CD14-positive monocyte (primary cell): ENCODE measurements at regions not wholly inside any gene's neighbourhood (a gene's known extent, or its start where the extent isn't known, plus 50 kb on each side); places are given as distances from the start of the nearest gene placed in this dataset.

Experiments
- DNase-seq, 3 donors: peaks; one replicate each; pipeline ENCODE4 v3.0.0-alpha.2; 2011 to 2022
- H2AFZ ChIP-seq: 2 replicates; pipeline ENCODE4 v1.6.0; 2012; ENCODE audit warnings: mild to moderate bottlenecking, low read depth, low read length, inconsistent platforms; ENCODE audit not compliant: insufficient read depth, poor library complexity, severe bottlenecking
- H3K27ac ChIP-seq, 2 donors: 1 replicate in 1 of 2; 2 replicates in 1 of 2; pipeline ENCODE4 v1.5.1; 2012 to 2013; ENCODE audit warnings: low read length in 2 of 2, control low read depth in 1 of 2, inconsistent platforms in 1 of 2, low read depth in 1 of 2, mild to moderate bottlenecking in 1 of 2
- H3K27me3 ChIP-seq, 2 donors: one replicate each; pipeline versions ENCODE4 v1.6.0 to v1.6.1; 2011 to 2013; ENCODE audit warnings: low read length in 2 of 2; ENCODE audit not compliant: control insufficient read depth in 2 of 2, insufficient read depth in 2 of 2
- H3K36me3 ChIP-seq, 2 donors: replicated peaks in 1 of 2; 1 replicate in 1 of 2; 2 replicates in 1 of 2; pipeline versions ENCODE4 v1.5.1 to v1.6.1; 2012 to 2013; ENCODE audit warnings: low read length in 2 of 2, control low read depth in 1 of 2, inconsistent platforms in 1 of 2, mild to moderate bottlenecking in 1 of 2; ENCODE audit not compliant: insufficient read depth in 2 of 2, control insufficient read depth in 1 of 2
- H3K4me1 ChIP-seq, 2 donors: 1 replicate in 1 of 2; 2 replicates in 1 of 2; pipeline versions ENCODE4 v1.5.1 to v1.6.1; 2012 to 2013; ENCODE audit warnings: low read length in 2 of 2, control low read depth in 1 of 2, inconsistent platforms in 1 of 2, mild to moderate bottlenecking in 1 of 2, moderate library complexity in 1 of 2; ENCODE audit not compliant: insufficient read depth in 2 of 2, control insufficient read depth in 1 of 2
- H3K4me2 ChIP-seq: replicated peaks from 2 replicates; pipeline ENCODE3; 2012; ENCODE audit warnings: low read length, moderate library complexity, mild to moderate bottlenecking; ENCODE audit not compliant: poor library complexity, severe bottlenecking; ENCODE audit errors: extremely low read depth
- H3K4me3 ChIP-seq, 3 experiments: fragments of 200-600 bp in 1 of 3; sonication (generic) in 1 of 3; replicated peaks in 1 of 3; 1 replicate in 2 of 3; 2 replicates in 1 of 3; pipeline ENCODE4 v1.5.1; 2011 to 2013; ENCODE audit warnings: low read length in 3 of 3, mild to moderate bottlenecking in 3 of 3, control low read depth in 2 of 3, low read depth in 2 of 3, inconsistent platforms in 1 of 3, moderate library complexity in 1 of 3
- H3K79me2 ChIP-seq: 2 replicates; pipeline ENCODE4 v1.6.0; 2012; ENCODE audit warnings: mild to moderate bottlenecking, control low read depth, inconsistent platforms, low read length, moderate library complexity; ENCODE audit not compliant: insufficient read depth
- H3K9ac ChIP-seq: 2 replicates; pipeline ENCODE4 v1.6.0; 2017; ENCODE audit warnings: low read length, mild to moderate bottlenecking; ENCODE audit not compliant: insufficient read depth, poor library complexity, severe bottlenecking
- H3K9me3 ChIP-seq, 2 donors: replicated peaks in 1 of 2; 1 replicate in 1 of 2; 2 replicates in 1 of 2; pipeline versions ENCODE4 v1.5.1 to v1.6.1; 2012 to 2013; ENCODE audit warnings: low read length in 2 of 2, control low read depth in 1 of 2; ENCODE audit not compliant: control insufficient read depth in 1 of 2, insufficient read depth in 1 of 2
- H4K20me1 ChIP-seq: 2 replicates; pipeline ENCODE4 v1.6.0; 2012; ENCODE audit warnings: mild to moderate bottlenecking, low read length, control low read depth, moderate library complexity; ENCODE audit not compliant: insufficient read depth
- H3K27ac Mint-ChIP-seq, 7 donors: one replicate each; pipeline ENCODE4 v1.8.0; 2020; ENCODE audit warnings: mild to moderate bottlenecking in 7 of 7, mixed read lengths in 7 of 7, moderate library complexity in 6 of 7, inconsistent platforms in 2 of 7
- H3K27me3 Mint-ChIP-seq, 3 donors: one replicate each; pipeline ENCODE4 v1.8.0; 2021 to 2022; ENCODE audit warnings: low read depth in 3 of 3, mild to moderate bottlenecking in 3 of 3, mixed read lengths in 3 of 3, moderate library complexity in 3 of 3, inconsistent platforms in 1 of 3
- H3K36me3 Mint-ChIP-seq, 2 donors: one replicate each; pipeline ENCODE4 v1.8.0; 2020; ENCODE audit warnings: mixed read lengths in 2 of 2, inconsistent platforms in 1 of 2, mild to moderate bottlenecking in 1 of 2
- H3K4me1 Mint-ChIP-seq: one replicate; pipeline ENCODE4 v1.8.0; 2020; ENCODE audit warnings: mild to moderate bottlenecking, mixed read lengths
- H3K4me3 Mint-ChIP-seq, 2 donors: one replicate each; pipeline ENCODE4 v1.8.0; 2020; ENCODE audit warnings: mild to moderate bottlenecking in 2 of 2, mixed read lengths in 2 of 2, moderate library complexity in 1 of 2
- H3K9me3 Mint-ChIP-seq, 7 donors: one replicate each; pipeline ENCODE4 v1.8.0; 2020 to 2022; ENCODE audit warnings: mixed read lengths in 7 of 7, mild to moderate bottlenecking in 6 of 7, moderate library complexity in 6 of 7, inconsistent platforms in 2 of 7
- WGBS: methylation state at CpG from one replicate; pipeline ENCODE4 v1.1.5; 2013; ENCODE audit warnings: missing lambda C conversion rate; ENCODE audit not compliant: insufficient coverage; 5-methylcytosine and 5-hydroxymethylcytosine counted together
- intact Hi-C, 2 donors: fragments of 100-400 bp; cut with micrococcal nuclease; formaldehyde crosslinking; loops; one replicate each; pipeline versions ENCODE4 v1.15.0 to v1.15.1; 2023
- TF ChIP-seq, protein P1 (sequence below): fragments of 200-600 bp; IDR thresholded peaks from one replicate; pipeline ENCODE4 v1.8.0; 2022; ENCODE audit warnings: antibody characterized with exemption, mild to moderate bottlenecking

DNA sequence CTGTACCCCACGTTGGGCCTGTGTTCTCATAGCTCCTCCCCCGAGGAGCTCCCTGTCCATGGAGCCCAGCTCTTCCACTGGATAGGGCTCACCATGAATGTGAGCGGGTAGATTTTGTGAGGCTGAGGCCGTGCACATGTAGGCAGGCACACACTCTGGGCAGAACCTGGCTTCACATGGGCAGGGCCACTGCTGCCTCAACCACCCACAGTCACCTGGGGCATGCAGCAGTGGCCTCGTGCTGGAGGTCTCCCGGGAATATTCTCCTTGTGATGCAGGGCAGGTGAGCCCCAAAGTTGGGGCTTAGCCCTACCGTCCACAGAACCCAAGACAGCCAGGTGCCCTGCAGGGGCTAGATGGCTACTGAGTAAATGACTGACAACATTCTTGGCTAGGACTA is 116.6 kb downstream of the TMEM130 start:
- Histone ChIP-seq H3K9me3 (no peaks in the 10 kb centered on the region), H3K27ac (no peak overlapping the region), H3K4me1 (no peaks in the 10 kb centered on the region), H2AFZ (no peak overlapping the region), H3K27me3 (no peaks in the 10 kb centered on the region), H3K9ac (no peak overlapping the region), H3K4me3 (no peak overlapping the region), H4K20me1 (no peaks in the 10 kb centered on the region), H3K36me3 (no peaks in the 10 kb centered on the region), H3K4me2 (no peak overlapping the region), H3K79me2 (no peaks in the 10 kb centered on the region)
- H3K4me1 Mint-ChIP-seq, result no peaks in the 10 kb centered on the region
- DNase-seq, result no peak
- intact Hi-C loops, result no loop called here
- peaks cover 0 to 5% (median 0%) of the 10 kb centered on the region in 7 donors for H3K9me3 Mint-ChIP-seq
- peak overlapping the region in 1 of 7 donors; percentile 24 for H3K27ac Mint-ChIP-seq
- H3K4me3 Mint-ChIP-seq, result no peak overlapping the region
- WGBS, result 96% methylated on average over 7 of the region's 7 CpGs
- peaks cover 3 to 7% (median 4%) of the 10 kb centered on the region in 3 donors for H3K27me3 Mint-ChIP-seq
- H3K36me3 Mint-ChIP-seq, result no peaks in the 10 kb centered on the region
- TF ChIP-seq, protein P1, sequence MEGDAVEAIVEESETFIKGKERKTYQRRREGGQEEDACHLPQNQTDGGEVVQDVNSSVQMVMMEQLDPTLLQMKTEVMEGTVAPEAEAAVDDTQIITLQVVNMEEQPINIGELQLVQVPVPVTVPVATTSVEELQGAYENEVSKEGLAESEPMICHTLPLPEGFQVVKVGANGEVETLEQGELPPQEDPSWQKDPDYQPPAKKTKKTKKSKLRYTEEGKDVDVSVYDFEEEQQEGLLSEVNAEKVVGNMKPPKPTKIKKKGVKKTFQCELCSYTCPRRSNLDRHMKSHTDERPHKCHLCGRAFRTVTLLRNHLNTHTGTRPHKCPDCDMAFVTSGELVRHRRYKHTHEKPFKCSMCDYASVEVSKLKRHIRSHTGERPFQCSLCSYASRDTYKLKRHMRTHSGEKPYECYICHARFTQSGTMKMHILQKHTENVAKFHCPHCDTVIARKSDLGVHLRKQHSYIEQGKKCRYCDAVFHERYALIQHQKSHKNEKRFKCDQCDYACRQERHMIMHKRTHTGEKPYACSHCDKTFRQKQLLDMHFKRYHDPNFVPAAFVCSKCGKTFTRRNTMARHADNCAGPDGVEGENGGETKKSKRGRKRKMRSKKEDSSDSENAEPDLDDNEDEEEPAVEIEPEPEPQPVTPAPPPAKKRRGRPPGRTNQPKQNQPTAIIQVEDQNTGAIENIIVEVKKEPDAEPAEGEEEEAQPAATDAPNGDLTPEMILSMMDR, result no peak

DNA sequence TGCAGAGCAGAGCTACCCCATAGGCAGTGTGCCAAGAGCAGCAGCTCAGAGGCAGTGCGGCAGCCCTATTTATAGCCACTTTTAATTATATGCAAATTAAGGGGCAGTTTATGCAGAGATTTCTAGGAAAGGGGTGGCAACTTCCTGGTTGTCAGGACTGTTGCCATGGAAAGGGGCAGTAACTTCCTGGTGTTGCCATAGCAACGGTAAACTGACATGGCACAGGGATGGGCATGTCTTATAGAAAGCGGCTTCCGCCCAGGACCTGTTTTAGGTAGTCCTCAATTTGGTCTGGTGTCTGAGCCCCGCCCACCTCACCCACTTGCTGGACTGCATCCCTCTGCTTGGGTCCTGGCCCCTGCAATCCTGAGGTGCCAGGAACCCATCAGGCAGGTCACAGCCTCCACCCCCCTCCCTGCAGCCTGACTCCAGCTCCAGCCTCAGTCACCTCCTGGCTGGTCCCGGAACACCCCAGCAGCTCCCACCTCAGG is 115.8 kb downstream of the TMEM130 start:
- no peaks in the 10 kb centered on the region for H3K36me3 ChIP-seq
- H3K4me1 ChIP-seq, result no peaks in the 10 kb centered on the region
- no peaks in the 10 kb centered on the region for H3K27me3 ChIP-seq
- no peak overlapping the region for H3K27ac ChIP-seq
- peaks cover 4 to 6% (median 4%) of the 10 kb centered on the region in 3 donors for H3K27me3 Mint-ChIP-seq
- intact Hi-C loops, result no loop called here
- no peak overlapping the region for H2AFZ ChIP-seq
- H3K36me3 Mint-ChIP-seq, result no peaks in the 10 kb centered on the region
- H4K20me1 ChIP-seq, result no peaks in the 10 kb centered on the region
- no peaks in the 10 kb centered on the region for H3K9me3 ChIP-seq
- H3K27ac Mint-ChIP-seq, result no peak overlapping the region
- H3K4me1 Mint-ChIP-seq, result no peaks in the 10 kb centered on the region
- no peak for DNase-seq
- H3K4me3 Mint-ChIP-seq, result no peak overlapping the region
- H3K9me3 Mint-ChIP-seq, result peaks cover 0 to 13% (median 4%) of the 10 kb centered on the region in 7 donors
- TF ChIP-seq, protein P1, result no peak
- no peak overlapping the region for H3K9ac ChIP-seq
- H3K79me2 ChIP-seq, result no peaks in the 10 kb centered on the region
- H3K4me3 ChIP-seq, result no peak overlapping the region
- 80% methylated on average over 5 of the region's 6 CpGs for WGBS
- H3K4me2 ChIP-seq, result no peak overlapping the region
